ENCODE measurements at regions not wholly inside any gene's neighbourhood (a gene's known extent, or its start where the extent isn't known, plus 50 kb on each side); places are given as distances from the start of the nearest gene placed in this dataset.

GRCh38 chr14:54310851-54311228, 86.0 kb upstream of the CDKN3 start:
- Mint-ChIP-seq H3K4me1 (ENCODE audit: low read depth) (no peaks in the 10 kb centered on the region), H3K27me3 (peaks cover 23% of the 10 kb centered on the region), H3K36me3 (ENCODE audit: insufficient read depth) (no peaks in the 10 kb centered on the region), H3K9me3 (ENCODE audit: low read depth) (no peaks in the 10 kb centered on the region), H3K4me3 (ENCODE audit: low read depth) (no peak overlapping the region), H3K27ac (no peak overlapping the region)
- TF ChIP-seq CTCF (IDR thresholded peaks at IDR 0.05; ENCODE audit: unreplicated experiment), result no peak
- DNase-seq (ENCODE audit: low spot score, unreplicated experiment), result no peak

GRCh38 chr14:54312166-54312801, 84.5 kb upstream of the CDKN3 start:
- DNase-seq (ENCODE audit: low spot score, unreplicated experiment), result no peak
- no peaks in the 10 kb centered on the region for H3K36me3 Mint-ChIP-seq (ENCODE audit: insufficient read depth)
- no peak for TF ChIP-seq CTCF (IDR thresholded peaks at IDR 0.05; ENCODE audit: unreplicated experiment)
- peaks cover 32% of the 10 kb centered on the region for H3K27me3 Mint-ChIP-seq
- no peak overlapping the region for H3K4me3 Mint-ChIP-seq (ENCODE audit: low read depth)
- H3K9me3 Mint-ChIP-seq (ENCODE audit: low read depth), result no peaks in the 10 kb centered on the region
- H3K27ac Mint-ChIP-seq, result no peak overlapping the region
- no peaks in the 10 kb centered on the region for H3K4me1 Mint-ChIP-seq (ENCODE audit: low read depth)

GRCh38 chr14:54314365-54315104, 82.3 kb upstream of the CDKN3 start:
- Mint-ChIP-seq H3K4me1 (ENCODE audit: low read depth) (no peaks in the 10 kb centered on the region), H3K4me3 (ENCODE audit: low read depth) (no peak overlapping the region), H3K9me3 (ENCODE audit: low read depth) (no peaks in the 10 kb centered on the region), H3K27me3 (peaks cover 33% of the 10 kb centered on the region), H3K27ac (no peak overlapping the region), H3K36me3 (ENCODE audit: insufficient read depth) (no peaks in the 10 kb centered on the region)
- DNase-seq (ENCODE audit: low spot score, unreplicated experiment), result no peak
- no peak for TF ChIP-seq CTCF (IDR thresholded peaks at IDR 0.05; ENCODE audit: unreplicated experiment)

- Mint-ChIP-seq H3K36me3 (ENCODE audit: insufficient read depth) (no peaks in the 10 kb centered on the region), H3K4me3 (ENCODE audit: low read depth) (no peak overlapping the region), H3K4me1 (ENCODE audit: low read depth) (no peaks in the 10 kb centered on the region), H3K27ac (no peak overlapping the region), H3K27me3 (peaks cover 32% of the 10 kb centered on the region), H3K9me3 (ENCODE audit: low read depth) (no peaks in the 10 kb centered on the region)
- DNase-seq (ENCODE audit: low spot score, unreplicated experiment), result no peak
- TF ChIP-seq CTCF (IDR thresholded peaks at IDR 0.05; ENCODE audit: unreplicated experiment), result no peak
These were observed 80.2 kb upstream of the CDKN3 start for GRCh38 chr14:54316652-54317051.

GRCh38 chr14:54317391-54317790, 79.4 kb upstream of the CDKN3 start:
- TF ChIP-seq CTCF (IDR thresholded peaks at IDR 0.05; ENCODE audit: unreplicated experiment), result no peak
- Mint-ChIP-seq H3K9me3 (ENCODE audit: low read depth) (no peaks in the 10 kb centered on the region), H3K27ac (no peak overlapping the region), H3K36me3 (ENCODE audit: insufficient read depth) (no peaks in the 10 kb centered on the region), H3K27me3 (peaks cover 32% of the 10 kb centered on the region), H3K4me3 (ENCODE audit: low read depth) (no peak overlapping the region), H3K4me1 (ENCODE audit: low read depth) (no peaks in the 10 kb centered on the region)
- no peak for DNase-seq (ENCODE audit: low spot score, unreplicated experiment)

Measured in progenitor cell of endocrine pancreas (in vitro differentiated cells).